ENCODE measurements at regions not wholly inside any gene's neighbourhood (a gene's known extent, or its start where the extent isn't known, plus 50 kb on each side); places are given as distances from the start of the nearest gene placed in this dataset.
"Not testable (repeated sequence)": the region's sequence is repeated elsewhere in the genome, so short reads cannot be mapped to it uniquely, and the experiment has no call there.

DNA sequence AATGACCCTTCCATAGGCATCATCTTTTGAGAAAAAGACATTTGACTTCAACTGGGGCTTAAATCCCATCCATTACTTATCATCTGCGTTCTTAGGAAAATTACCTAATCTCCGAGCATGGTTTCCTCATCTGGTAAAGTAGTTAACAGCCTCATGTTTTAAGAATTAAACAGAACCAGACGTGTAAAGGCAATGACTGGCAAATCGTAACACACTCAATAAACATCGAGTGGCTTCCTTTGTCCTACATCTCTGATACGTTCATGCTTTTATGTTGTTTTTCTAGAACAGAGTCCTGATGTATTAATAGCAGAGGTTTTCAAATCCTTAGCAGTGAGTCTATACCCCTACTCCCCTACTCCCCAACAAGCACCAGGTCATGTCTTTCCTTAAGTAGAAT lies 189.7 kb upstream of the RGS6 start:
- DNase-seq (ENCODE audit: low read depth): peak; percentile 41

DNA sequence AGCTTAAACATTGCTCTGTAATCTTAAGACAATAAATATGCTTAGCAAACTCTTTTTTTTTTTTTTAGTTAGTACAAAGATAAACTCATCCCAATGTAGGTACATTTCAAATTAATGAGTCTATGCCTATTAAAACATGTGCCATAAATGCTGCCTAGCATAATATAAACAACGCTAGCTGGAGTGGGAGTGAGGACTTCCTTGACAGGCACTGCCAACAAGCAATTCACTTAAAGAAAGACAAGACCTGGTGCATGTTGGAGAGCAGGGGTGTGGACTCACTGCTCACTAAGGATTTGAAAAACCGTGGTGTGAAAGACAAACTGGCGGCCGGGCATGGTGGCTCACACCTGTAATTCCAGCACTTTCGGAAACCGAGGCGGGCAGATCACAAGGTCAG lies 187.2 kb upstream of the RGS6 start:
- DNase-seq (ENCODE audit: low read depth): no peak

DNA sequence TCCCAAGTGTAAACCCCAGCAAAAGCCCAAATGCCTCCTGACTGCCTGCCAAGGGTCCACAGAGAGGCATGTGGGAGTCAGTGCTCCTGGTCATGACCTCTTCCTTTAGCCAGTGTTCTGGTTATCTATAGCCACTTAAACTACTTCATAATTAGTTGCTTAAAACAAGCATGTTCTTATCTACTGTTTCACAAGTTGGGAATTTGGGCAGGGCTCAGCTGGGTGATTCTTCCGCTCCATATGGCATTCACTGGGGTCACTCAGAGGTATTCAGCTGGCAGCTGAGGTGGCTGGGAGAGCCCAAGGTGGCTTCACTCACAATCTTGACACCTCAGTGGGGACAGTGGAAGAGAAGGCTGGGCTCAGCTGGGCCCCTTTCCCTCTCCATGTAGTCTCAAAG lies 184.0 kb upstream of the RGS6 start:
- DNase-seq (ENCODE audit: low read depth): no peak

DNA sequence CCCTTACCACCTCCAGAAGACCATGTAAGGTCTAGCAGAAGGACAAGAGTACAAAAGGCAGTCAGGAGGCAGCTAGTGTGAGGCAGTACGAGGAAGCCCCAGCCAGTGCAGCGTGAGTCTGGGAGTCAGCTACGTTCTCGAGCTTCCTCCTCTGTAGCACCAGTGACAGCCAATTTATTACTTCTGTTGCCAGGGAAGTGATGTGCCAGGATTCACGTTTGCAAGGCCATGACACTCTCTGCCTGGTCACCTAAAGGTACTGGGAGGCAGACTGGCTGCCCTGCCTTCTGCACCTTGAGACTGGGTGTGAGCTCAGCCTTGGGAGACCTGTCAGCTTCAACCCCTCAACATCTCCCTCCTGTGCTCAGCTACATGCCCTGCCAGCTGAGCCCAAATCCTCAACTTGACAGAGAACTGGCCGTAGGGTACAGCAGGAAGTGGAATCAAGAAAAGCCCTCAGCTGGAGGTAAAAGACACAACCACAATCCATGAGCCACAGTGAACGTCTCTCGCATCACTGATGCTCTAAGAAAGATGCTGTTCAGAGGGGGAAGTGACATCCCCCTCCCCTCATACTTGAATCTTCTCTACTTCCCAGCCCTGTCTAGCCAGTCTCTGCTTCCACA lies 182.5 kb upstream of the RGS6 start:
- no peak for DNase-seq (ENCODE audit: low read depth)

DNA sequence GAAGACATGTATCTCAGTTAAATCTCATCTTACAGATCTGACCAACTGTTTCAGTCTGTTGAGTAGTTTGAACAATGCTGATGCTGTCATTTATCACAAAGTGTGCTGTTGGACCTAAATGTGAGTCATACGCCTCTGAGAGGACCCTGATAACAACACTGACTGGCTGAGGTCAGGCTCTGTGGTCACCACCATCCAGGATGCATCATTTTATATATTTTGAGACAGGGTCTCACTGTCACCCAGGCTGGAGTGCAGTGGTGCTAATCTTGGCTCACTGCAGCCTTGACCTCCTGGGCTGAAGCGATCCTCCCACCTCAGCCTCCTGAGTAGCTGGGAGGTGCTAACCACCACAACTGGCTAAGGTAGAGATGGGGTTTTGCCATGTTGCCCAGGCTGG lies 181.0 kb upstream of the RGS6 start:
- peak; percentile 57 for DNase-seq (ENCODE audit: low read depth)

DNA sequence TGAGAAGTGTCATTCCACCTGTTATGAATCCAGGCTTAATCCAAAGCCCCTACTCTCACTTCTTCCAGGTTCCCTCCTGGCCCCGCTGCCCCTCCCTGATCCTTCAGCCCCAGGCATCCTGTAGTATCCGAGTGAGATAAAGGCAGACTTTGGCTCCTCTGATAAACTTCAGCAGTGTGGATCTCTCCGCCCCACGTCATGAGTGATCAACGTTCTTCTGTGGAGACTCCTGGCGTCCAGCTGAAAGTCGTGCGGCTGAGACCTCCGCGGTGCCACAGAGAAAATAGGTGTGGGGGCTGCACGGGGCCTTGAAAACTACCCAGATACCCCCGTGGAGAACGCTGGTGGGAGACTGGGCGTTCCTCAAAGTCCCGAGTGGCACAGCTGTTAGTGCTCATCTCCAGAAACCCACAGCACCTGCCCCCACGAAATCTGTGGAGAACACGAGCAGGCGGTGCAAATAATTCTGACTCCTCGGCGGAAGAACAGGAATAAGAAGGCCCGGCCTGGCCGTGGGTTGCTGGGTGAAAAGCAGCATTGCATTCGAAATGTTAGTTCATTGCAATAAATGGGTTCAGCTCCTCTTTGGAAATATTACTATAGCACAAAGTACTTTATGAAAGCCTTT lies 180.0 kb upstream of the RGS6 start:
- DNase-seq (ENCODE audit: low read depth): no peak

DNA sequence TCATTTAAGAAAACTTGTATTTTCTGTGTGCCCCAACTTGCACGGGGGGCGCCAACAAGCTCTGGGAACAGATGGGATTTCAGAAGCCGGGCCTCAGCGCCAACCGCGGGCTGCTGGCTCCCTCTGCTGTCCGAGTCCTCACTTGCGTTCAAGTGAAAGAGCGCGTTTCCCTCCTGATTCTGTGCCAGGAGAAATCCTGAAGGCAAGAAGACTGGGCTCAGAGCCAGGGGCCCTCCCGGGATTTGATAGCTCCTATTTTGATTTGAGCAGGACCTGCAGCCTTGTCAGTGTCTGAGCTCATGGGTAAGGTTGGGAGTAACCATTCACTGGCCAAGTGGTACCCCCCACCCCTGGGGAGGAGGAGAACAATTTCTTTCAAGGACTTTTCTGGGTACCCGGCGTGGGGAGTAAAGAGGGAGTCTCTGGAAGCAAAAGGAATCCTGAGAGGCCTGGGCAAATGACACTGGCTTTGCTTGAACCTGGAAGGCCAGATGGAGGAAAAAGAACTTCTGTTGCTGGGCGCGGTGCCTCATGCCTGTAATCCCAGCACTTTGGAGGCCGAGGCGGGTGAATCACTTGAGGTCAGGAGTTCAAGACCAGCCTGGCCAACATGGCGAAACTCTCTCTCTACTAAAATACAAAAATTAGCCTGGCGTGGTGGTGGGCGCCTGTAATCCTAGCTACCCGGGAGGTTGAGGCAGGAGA lies 179.0 kb upstream of the RGS6 start:
- DNase-seq (ENCODE audit: low read depth): peak; percentile 87

DNA sequence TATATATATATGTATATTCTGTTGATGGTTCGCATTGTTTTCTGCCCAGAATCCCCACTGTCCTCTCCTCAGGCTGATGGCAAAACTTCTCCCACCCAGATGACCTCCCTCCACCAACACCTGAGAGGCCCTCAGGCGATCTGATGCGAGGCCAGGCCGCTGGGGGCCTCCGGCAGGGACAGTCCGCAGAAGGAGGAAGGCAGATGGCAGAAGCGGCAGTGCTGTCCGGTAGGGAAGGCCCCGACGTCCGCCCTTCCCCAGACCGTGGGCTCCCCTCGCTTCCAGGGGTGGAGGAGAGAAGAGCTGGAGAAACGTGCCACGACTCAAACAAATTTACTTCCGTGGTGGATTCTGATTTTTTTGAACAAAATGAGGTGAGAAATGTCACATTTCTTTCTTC lies 178.3 kb upstream of the RGS6 start:
- DNase-seq (ENCODE audit: low read depth): no peak

DNA sequence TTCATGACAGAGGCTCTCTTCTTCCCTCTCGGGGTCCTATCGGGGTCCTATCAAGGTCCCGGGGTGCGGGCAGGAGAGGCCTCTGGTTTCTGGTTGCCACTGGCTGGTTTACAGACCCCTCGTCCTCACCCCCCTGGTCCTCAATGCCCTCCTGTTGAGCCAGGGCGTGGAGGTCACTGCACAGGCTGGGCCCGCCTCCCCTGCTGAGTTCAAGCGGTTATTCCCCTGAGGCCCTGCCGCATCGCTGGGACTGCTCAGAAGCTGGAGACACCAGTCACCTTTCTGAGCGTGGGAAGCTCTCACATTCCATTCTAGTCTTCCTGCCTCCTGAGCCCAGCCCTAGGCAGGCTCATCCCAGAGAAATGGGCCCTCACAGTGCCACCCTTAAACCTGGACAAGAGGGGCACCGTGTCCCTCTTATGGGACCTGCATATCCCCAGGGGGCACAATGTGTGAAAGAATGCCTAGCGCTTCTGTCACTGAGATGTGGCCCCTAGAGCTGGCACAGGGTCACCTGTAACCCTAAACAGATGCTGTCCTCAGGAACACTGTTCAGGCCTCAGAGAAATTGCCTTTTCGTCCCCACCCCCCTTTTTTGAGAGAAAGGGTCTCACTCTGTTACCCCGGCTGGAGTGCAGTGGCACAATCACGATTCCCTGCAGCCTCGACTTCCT lies 177.7 kb upstream of the RGS6 start:
- no peak for DNase-seq (ENCODE audit: low read depth)

DNA sequence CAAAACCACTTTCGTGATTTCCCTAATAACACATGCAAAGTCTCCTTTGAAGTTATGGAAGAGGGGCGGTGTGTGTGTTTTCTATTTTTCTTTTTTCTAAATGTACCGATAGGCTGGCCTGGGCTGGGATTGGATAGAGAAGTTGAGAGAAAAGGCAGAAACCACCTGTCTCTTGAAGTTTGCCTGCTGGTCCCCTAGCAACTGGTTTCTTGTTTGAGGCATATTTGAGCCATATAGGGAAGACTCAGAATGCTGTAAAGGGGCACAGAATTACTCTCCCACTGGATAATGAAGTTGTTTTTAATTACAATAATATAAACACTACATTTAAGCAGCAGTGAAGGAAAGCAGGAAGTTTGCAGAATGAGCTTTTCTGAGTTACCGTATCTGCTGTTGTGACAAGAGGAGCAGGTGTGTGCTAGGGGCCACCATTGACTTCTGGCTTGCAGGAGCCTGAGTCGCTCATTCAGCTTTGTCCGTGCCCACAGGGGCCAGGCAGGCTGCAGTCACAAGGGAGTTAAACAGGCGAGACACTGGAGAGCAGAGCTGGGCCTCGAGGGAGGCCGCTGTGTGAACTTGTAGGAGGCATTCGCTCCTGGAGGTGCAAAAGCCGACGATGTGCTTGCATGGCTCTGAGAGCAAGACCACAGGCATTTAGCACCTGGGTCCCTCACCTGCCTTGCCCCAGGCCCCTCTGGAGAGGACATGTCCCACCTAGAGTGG lies 173.8 kb upstream of the RGS6 start:
- no peak for DNase-seq (ENCODE audit: low read depth)

DNA sequence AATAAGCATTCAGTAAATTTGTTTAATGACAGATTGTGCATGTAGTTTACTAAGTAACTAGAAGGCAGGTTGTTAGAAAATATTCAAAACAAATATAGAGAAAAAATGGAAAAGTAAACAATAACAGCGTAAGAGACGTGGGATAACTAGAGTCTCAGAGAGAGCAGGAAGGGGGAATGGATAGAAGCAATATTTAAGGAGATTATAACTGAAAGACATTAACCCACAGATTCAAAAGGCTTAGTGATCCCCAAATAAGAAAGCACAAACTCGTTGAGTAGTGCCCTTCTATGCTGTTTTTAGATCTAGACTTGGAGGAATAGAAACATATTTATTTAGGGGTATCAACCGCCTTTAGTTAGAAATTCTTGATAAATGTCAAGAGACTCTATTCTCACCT lies 169.7 kb upstream of the RGS6 start:
- no peak for DNase-seq (ENCODE audit: low read depth)

DNA sequence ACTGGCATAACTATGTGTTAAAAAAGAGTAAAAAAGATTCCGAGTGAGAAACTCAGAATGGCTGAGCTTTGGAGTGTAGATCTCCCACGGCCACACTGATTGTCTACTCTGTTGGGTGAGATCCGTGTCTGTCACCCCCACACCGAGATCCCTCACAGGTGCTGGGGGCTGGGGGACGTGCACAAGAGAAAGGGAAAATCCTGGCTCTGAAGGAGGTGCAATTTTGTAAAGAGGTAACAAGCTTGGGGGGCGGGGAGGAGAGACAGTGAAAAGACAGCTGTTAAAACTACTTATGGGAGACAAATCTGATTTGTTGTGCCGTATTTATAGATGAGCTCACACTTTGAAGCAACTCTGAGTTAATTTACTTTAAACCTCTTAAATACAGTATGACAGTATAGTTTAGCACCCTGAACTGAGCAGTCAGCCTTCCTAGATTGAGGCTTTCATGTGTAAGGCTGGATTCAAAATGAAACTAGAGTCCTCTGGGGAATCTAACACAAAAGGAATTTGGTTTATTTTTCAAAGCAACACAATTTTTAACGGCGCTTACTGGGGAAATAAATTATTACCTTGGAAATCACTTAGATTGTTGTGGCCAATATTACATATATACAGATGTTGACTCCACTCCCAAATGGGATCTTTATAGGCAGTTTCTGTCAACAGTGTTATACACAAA lies 167.4 kb upstream of the RGS6 start:
- DNase-seq (ENCODE audit: low read depth): no peak

DNA sequence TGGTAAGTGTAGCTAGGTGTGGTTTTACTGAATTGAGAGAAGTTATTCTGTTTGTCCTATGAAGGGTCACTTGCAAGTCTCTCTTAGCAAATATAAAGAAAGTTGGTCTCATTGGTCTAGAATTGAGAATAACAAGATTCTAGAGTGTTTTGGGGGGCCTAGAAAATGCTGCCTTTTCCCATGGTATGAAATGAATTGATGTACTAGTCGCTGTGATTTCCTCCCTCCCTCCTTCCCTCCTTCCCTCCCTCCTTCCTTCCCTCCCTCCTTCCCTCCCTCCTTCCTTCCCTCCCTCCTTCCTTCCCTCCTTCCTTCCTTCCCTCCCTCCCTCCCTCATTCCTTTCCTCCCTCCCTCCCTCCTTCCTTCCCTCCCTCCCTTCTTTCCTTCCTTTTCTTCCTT lies 166.7 kb upstream of the RGS6 start:
- DNase-seq (ENCODE audit: low read depth): no peak

DNA sequence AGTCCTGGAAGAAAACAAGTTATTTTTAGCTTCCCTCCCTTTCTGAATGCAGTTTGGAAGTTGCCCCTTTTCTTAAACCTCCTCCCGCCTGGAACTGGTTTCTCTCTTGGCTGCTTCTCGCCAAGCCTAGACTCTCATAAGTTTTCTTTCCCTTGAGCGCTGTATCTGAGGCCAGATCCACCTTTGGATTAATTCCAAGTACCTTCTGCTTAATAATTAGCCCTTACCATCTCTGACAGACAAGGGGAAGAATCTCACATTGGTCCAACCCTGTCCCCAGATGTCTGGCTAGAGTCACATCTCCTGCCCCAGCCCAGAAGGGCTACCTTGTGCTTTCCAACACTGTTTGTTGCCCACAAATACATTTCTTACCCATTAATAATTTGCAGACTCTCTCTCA lies 161.8 kb upstream of the RGS6 start:
- no peak for DNase-seq (ENCODE audit: low read depth)

DNA sequence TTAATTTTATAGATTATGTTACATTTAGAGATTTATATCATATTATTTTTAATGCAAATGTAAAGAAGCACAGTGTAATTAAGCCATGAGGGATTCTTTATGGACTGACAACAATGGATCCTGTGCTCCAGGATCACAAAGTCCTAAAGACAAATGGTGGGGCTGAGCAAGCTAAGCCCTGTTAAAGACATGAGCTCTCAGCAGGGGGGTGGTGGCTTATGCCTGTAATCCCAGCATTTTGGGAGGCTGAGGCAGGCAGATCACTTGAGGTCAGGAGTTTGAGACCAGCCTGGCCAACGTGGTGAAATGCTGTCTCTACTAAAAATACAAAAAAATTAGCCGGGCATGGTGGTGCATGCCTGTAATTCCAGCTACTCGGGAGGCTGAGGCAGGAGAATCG lies 160.8 kb upstream of the RGS6 start:
- DNase-seq (ENCODE audit: low read depth): not testable (repeated sequence)

DNA sequence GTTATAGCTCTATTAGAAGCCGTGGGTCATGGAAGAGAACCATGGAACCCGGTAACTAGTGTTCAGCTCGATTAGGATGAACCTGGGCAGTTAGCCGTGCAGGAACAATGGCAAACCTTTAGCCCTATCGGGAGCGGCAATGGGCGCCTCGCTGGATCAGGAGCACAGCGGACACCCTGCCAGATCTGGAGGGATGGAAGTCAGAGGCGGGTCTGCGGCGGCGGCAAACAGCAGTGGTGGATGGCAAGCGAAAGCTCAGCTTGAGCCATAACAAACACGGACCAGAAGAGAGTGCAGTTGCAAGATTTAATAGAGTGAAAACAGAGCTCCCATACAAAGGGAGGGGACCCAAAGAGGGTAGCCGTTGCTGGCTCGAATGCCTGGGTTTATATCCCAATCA lies 160.2 kb upstream of the RGS6 start:
- not testable (repeated sequence) for DNase-seq (ENCODE audit: low read depth)

DNA sequence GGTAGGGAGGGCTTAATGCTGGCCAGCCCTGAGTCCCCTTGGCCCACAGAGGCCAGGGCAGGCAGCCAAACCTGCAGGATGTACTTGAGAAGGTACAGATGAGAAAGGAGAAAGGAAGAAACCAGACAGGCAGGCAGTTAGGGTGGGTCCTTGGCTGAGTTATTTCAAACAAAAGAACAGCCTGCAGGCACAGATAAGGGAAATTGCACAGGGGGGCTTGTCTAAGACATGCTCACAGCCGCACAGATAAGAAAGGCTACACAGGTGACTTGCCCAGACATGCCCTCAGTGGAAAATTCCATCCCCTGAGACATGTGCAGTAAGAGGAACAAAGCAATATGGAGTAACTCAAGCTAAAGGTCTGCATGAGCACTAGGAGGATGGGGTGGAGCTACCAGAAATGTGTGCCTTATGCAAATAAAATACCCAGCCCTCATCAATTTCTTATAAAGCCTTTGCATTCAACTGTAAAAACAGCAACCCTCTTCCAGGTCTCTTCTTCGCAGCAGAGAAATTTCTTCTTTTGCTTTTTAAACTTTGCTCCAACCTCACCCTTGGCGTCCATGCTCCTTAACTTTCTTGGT lies 158.2 kb upstream of the RGS6 start:
- no peak for DNase-seq (ENCODE audit: low read depth)

DNA sequence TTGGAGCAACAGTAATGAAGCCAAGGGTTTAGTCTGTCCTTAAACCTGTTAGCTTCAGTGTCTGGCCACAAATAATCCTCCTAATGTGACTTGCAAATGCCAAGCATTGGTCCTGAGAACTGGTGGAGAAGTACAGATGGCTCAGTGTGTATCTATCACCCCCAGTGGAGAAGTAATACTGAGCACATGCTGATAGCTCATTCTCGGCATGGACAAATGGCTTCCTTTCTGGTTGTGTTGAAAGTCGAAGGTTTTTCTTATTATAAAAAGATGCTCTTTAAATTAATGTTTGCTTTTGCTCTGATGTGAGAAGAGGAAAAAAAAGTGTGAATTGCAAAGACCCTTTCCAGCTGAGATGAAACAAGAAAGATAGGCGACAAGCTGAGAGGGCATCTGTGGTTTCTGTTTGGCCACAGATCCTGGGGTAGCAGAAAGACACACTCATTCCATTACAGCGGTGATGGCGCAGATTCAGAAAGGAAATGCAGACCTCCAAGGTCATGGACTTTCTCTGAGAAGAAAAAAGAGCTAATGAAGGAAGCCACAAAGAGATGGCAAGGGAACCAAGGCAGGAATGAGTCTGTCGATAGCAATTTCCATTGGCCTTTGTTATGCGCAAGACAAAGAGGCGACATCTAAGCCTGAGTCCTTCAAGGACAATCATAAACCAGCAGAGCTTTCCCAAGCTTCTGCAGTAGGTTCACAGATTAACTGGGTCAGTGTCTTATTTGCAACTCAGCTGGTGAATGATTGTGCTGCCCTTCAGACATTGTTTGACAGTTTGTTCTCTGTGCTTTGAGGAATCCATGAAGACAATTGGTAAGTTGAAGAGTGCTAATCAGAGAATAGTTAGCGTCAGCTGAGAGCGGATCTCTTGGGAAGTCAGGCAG lies 155.5 kb upstream of the RGS6 start:
- DNase-seq (ENCODE audit: low read depth): no peak

DNA sequence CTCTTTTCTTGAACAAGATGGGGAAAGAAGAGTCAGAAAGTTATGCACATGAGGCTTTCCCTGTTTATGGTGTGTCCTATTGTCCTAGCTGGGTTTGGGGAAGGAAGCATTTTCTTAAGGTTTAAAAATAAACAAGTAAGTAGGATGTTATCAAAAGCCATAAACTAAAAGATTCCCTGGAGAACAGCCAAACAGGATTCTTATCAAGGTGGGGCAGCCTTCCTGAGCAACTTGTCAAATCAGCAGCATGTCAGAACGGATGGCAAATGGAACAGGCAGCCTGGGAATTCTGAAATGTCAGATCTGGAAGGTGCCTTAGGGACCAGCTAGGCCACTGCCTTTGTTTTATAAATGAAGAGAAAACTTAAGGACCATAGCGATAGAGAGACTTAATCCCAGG lies 152.2 kb upstream of the RGS6 start:
- no peak for DNase-seq (ENCODE audit: low read depth)

DNA sequence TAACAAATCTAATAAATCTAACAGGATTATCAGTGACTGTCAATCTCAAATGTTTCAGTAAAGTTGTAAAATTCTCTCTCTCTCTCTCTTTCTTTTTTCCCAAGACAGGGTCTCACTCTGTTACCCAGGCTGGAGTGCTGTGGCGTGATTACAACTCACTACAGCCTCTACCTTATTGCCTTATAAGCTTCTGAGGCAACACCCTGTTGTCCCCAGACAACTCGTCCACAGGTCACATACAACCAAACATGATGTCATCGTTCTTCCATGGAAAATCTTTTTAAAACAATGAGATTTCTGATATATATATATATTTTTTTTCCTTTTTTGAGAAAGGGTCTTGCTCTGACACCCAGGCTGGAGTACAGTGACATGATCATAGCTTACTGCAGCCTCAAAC lies 151.4 kb upstream of the RGS6 start:
- no peak for DNase-seq (ENCODE audit: low read depth)

DNA sequence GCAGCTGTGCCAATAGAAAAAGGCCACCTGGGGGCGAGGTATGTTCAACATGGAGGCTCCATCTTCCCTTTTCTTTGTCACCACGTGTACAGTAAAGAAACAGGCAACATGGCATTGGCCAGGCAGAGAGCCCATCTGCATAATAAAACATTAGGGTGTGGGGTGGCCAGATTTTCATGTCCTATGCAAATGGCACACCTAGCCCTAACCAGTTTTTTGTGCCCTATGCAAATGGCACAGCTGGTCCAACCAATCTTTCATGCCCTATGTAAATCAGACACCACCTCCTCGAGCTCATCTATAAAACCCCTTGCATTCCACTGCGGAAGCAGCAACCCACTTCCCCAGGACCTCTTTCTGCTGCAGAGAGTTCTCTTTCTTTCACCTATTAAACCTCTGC lies 149.1 kb upstream of the RGS6 start:
- DNase-seq (ENCODE audit: low read depth): no peak
